HEK293 (cell line): ENCODE measurements at regions not wholly inside any gene's neighbourhood (a gene's known extent, or its start where the extent isn't known, plus 50 kb on each side); places are given as distances from the start of the nearest gene placed in this dataset.

Source experiments
- CTCF ChIA-PET: fragments of 350-600 bp; formaldehyde crosslinking; extraction: SDS; loops from one replicate; lab custom pipeline; 2021; ENCODE audit warnings: antibody characterized with exemption; lab: Yijun Ruan, JAX
- POLR2A ChIA-PET: fragments of 300-600 bp; formaldehyde crosslinking; extraction: SDS; loops from one replicate; lab custom pipeline; 2020; ENCODE audit warnings: antibody characterized with exemption, inconsistent platforms; lab: Yijun Ruan, JAX
- H3K27ac ChIP-seq: fragments of 200-500 bp; sonication (Bioruptor generic); 2 replicates; pipeline ENCODE4 v1.5.1; 2014; ENCODE audit warnings: low read depth, low read length, control low read depth, inconsistent platforms; ENCODE audit errors: extremely low read depth
- H3K36me3 ChIP-seq, 2 experiments: fragments of 200-500 bp in 1 of 2; sonication (Bioruptor generic) in 1 of 2; 1 replicate in 1 of 2; 2 replicates in 1 of 2; pipeline ENCODE4 v1.5.1; 2014 to 2017; ENCODE audit warnings: inconsistent platforms in 2 of 2, low read length in 2 of 2; ENCODE audit not compliant: control insufficient read depth in 2 of 2, insufficient read depth in 1 of 2
- H3K4me1 ChIP-seq: fragments of 200-500 bp; sonication (Bioruptor generic); 2 replicates; pipeline ENCODE4 v1.5.1; 2014; ENCODE audit warnings: mild to moderate bottlenecking, low read length, inconsistent platforms; ENCODE audit not compliant: control insufficient read depth, insufficient read depth
- H3K4me3 ChIP-seq: 2 replicates; pipeline ENCODE4 v1.5.1; 2011; ENCODE audit warnings: low read depth, mild to moderate bottlenecking, control low read depth, low read length, moderate library complexity
- H3K9me3 ChIP-seq: fragments of 200-500 bp; sonication (Bioruptor generic); 2 replicates; pipeline ENCODE4 v1.5.1; 2014; ENCODE audit warnings: low read depth, low read length, inconsistent platforms; ENCODE audit not compliant: control insufficient read depth, insufficient read depth
- KLF16 ChIP-seq: fragments of 450-650 bp; formaldehyde crosslinking; IDR thresholded peaks from 2 replicates; pipeline ENCODE4 v1.5.1; 2017; ENCODE audit warnings: missing biosample characterization, missing genetic modification characterization
- KLF17 ChIP-seq: fragments of 450-650 bp; formaldehyde crosslinking; IDR thresholded peaks from 2 replicates; pipeline ENCODE4 v1.5.1; 2016; ENCODE audit warnings: missing biosample characterization, missing genetic modification characterization
- PRDM10 ChIP-seq: fragments of 450-650 bp; formaldehyde crosslinking; IDR thresholded peaks from 2 replicates; pipeline ENCODE4 v1.5.1; 2016; ENCODE audit warnings: missing biosample characterization, missing genetic modification characterization
- SP3 ChIP-seq: fragments of 450-650 bp; formaldehyde crosslinking; IDR thresholded peaks from 2 replicates; pipeline ENCODE4 v1.5.1; 2016; ENCODE audit warnings: missing biosample characterization, missing genetic modification characterization
- ZBTB20 ChIP-seq: fragments of 450-650 bp; formaldehyde crosslinking; IDR thresholded peaks from 2 replicates; pipeline ENCODE4 v1.5.1; 2016; ENCODE audit warnings: missing biosample characterization, missing genetic modification characterization
- ZNF140 ChIP-seq: fragments of 450-650 bp; formaldehyde crosslinking; IDR thresholded peaks from 2 replicates; pipeline ENCODE4 v1.5.1; 2016; ENCODE audit warnings: missing biosample characterization, missing genetic modification characterization
- ZNF174 ChIP-seq: fragments of 450-650 bp; formaldehyde crosslinking; IDR thresholded peaks from 2 replicates; pipeline ENCODE4 v1.5.0; 2017; ENCODE audit warnings: missing biosample characterization, mild to moderate bottlenecking, missing genetic modification characterization
- ZNF2 ChIP-seq: fragments of 450-650 bp; formaldehyde crosslinking; IDR thresholded peaks from 2 replicates; pipeline ENCODE4 v1.5.1; 2016; ENCODE audit warnings: missing biosample characterization, missing genetic modification characterization
- ZNF221 ChIP-seq: fragments of 450-650 bp; formaldehyde crosslinking; IDR thresholded peaks from 2 replicates; pipeline ENCODE4 v1.5.1; 2017; ENCODE audit warnings: missing biosample characterization, missing genetic modification characterization, borderline replicate concordance
- ZNF23 ChIP-seq: fragments of 450-650 bp; formaldehyde crosslinking; IDR thresholded peaks from 2 replicates; pipeline ENCODE4 v1.5.1; 2016; ENCODE audit warnings: missing biosample characterization, missing genetic modification characterization, borderline replicate concordance
- ZNF416 ChIP-seq: fragments of 450-650 bp; formaldehyde crosslinking; IDR thresholded peaks from 2 replicates; pipeline ENCODE4 v1.5.1; 2016; ENCODE audit warnings: missing biosample characterization, missing genetic modification characterization
- ZNF426 ChIP-seq: fragments of 450-650 bp; formaldehyde crosslinking; IDR thresholded peaks from 2 replicates; pipeline ENCODE4 v1.5.1; 2017; ENCODE audit warnings: missing biosample characterization, missing genetic modification characterization, mild to moderate bottlenecking, inconsistent platforms, moderate library complexity
- ZNF433 ChIP-seq: fragments of 450-650 bp; formaldehyde crosslinking; IDR thresholded peaks from 2 replicates; pipeline ENCODE4 v1.5.1; 2016; ENCODE audit warnings: missing biosample characterization, missing genetic modification characterization, low read depth
- ZNF501 ChIP-seq: fragments of 450-650 bp; formaldehyde crosslinking; IDR thresholded peaks from 2 replicates; pipeline ENCODE4 v1.5.1; 2016; ENCODE audit warnings: missing biosample characterization, missing genetic modification characterization
- ZNF518A ChIP-seq: fragments of 450-650 bp; formaldehyde crosslinking; conservative IDR thresholded peaks from 2 replicates; pipeline ENCODE4 v1.5.1; 2016; ENCODE audit warnings: low read depth, missing biosample characterization, missing genetic modification characterization
- ZNF621 ChIP-seq: fragments of 450-650 bp; formaldehyde crosslinking; IDR thresholded peaks from 2 replicates; pipeline ENCODE4 v1.5.1; 2017; ENCODE audit warnings: missing biosample characterization, missing genetic modification characterization
- ZNF692 ChIP-seq: fragments of 450-650 bp; formaldehyde crosslinking; IDR thresholded peaks from 2 replicates; pipeline ENCODE4 v1.5.1; 2016; ENCODE audit warnings: missing biosample characterization, missing genetic modification characterization
- ZNF777 ChIP-seq: fragments of 450-650 bp; formaldehyde crosslinking; IDR thresholded peaks from 2 replicates; pipeline ENCODE4 v1.5.1; 2017; ENCODE audit warnings: missing biosample characterization, missing genetic modification characterization, borderline replicate concordance

- Histone ChIP-seq H3K4me1 (no peaks in the 10 kb centered on the region), H3K36me3 (peaks cover 0 to 4% of the 10 kb centered on the region in 2 experiments; a peak in 1 of 3 replicates), H3K9me3 (no peaks in the 10 kb centered on the region), H3K4me3 (no peak overlapping the region), H3K27ac (no peak overlapping the region)
- TF ChIP-seq ZNF221 (tag by site-specific recombination) = no peak
- no peak for TF ChIP-seq SP3 (tag by site-specific recombination)
- no peak for TF ChIP-seq ZNF23 (tag by site-specific recombination)
- TF ChIP-seq ZNF174 = no peak
- no peak for TF ChIP-seq ZNF621 (tag by site-specific recombination)
- no peak for TF ChIP-seq ZNF777
- no peak for TF ChIP-seq ZNF416
- TF ChIP-seq KLF16 (tag by site-specific recombination) = no peak
- no peak for TF ChIP-seq ZNF140 (tag by site-specific recombination)
- TF ChIP-seq ZNF692 (tag by site-specific recombination) = no peak
- TF ChIP-seq KLF17 (tag by site-specific recombination) = no peak
- TF ChIP-seq ZNF433 (tag by site-specific recombination) = no peak
- no peak for TF ChIP-seq ZNF501 (tag by site-specific recombination)
- TF ChIP-seq PRDM10 (tag by site-specific recombination) = no peak
- TF ChIP-seq ZBTB20 (tag by site-specific recombination) = no peak
- TF ChIP-seq ZNF2 = no peak
- no peak for TF ChIP-seq ZNF518A (tag by site-specific recombination)
- TF ChIP-seq ZNF426 = no peak
- ChIA-PET CTCF (no interaction called here), POLR2A (no interaction called here)
Observed at GRCh38 chr1:173410133-173410793, 66.9 kb upstream of the PRDX6 start.
